ENCODE measurements at regions not wholly inside any gene's neighbourhood (a gene's known extent, or its start where the extent isn't known, plus 50 kb on each side); places are given as distances from the start of the nearest gene placed in this dataset.

- TF ChIP-seq POLR2AphosphoS5 (IDR thresholded peaks at IDR 0.05; ENCODE audit: low read depth, low read length) (no peak), SIN3A (IDR thresholded peaks at IDR 0.05; ENCODE audit: borderline replicate concordance, insufficient read depth, low read length) (no peak), TAF1 (IDR thresholded peaks at IDR 0.05; ENCODE audit: borderline replicate concordance, insufficient read depth, low read length) (no peak), FOXP2 (optimal IDR thresholded peaks at IDR 0.05; ENCODE audit: borderline replicate concordance, extremely low read depth, extremely low read length, insufficient read depth) (no peak), REST (IDR thresholded peaks at IDR 0.05; ENCODE audit: insufficient read depth in 1 of 2, low read depth in 2 of 2, low read length in 2 of 2) (no peak)
Measured at GRCh38 chr4:77393996-77394395, 211.6 kb upstream of the CXCL13 start.

- TF ChIP-seq SIN3A (IDR thresholded peaks at IDR 0.05; ENCODE audit: borderline replicate concordance, insufficient read depth, low read length) = no peak
- no peak for TF ChIP-seq REST (IDR thresholded peaks at IDR 0.05; ENCODE audit: insufficient read depth in 1 of 2, low read depth in 2 of 2, low read length in 2 of 2)
- TF ChIP-seq FOXP2 (optimal IDR thresholded peaks at IDR 0.05; ENCODE audit: borderline replicate concordance, extremely low read depth, extremely low read length, insufficient read depth) = no peak
- TF ChIP-seq TAF1 (IDR thresholded peaks at IDR 0.05; ENCODE audit: borderline replicate concordance, insufficient read depth, low read length) = no peak
- no peak for TF ChIP-seq POLR2AphosphoS5 (IDR thresholded peaks at IDR 0.05; ENCODE audit: low read depth, low read length)
Measured at GRCh38 chr4:77395481-77395880, 210.1 kb upstream of the CXCL13 start.

GRCh38 chr4:77398256-77398655, 207.4 kb upstream of the CXCL13 start:
- TF ChIP-seq FOXP2 (optimal IDR thresholded peaks at IDR 0.05; ENCODE audit: borderline replicate concordance, extremely low read depth, extremely low read length, insufficient read depth) (no peak), REST (IDR thresholded peaks at IDR 0.05; ENCODE audit: insufficient read depth in 1 of 2, low read depth in 2 of 2, low read length in 2 of 2) (no peak), SIN3A (IDR thresholded peaks at IDR 0.05; ENCODE audit: borderline replicate concordance, insufficient read depth, low read length) (no peak), TAF1 (IDR thresholded peaks at IDR 0.05; ENCODE audit: borderline replicate concordance, insufficient read depth, low read length) (no peak), POLR2AphosphoS5 (IDR thresholded peaks at IDR 0.05; ENCODE audit: low read depth, low read length) (no peak)

- TF ChIP-seq TAF1 (IDR thresholded peaks at IDR 0.05; ENCODE audit: borderline replicate concordance, insufficient read depth, low read length) = no peak
- TF ChIP-seq POLR2AphosphoS5 (IDR thresholded peaks at IDR 0.05; ENCODE audit: low read depth, low read length) = no peak
- TF ChIP-seq SIN3A (IDR thresholded peaks at IDR 0.05; ENCODE audit: borderline replicate concordance, insufficient read depth, low read length) = no peak
Measured at GRCh38 chr4:77399831-77400230, 205.8 kb upstream of the CXCL13 start.

GRCh38 chr4:77413766-77414165, 191.9 kb upstream of the CXCL13 start:
- TF ChIP-seq FOXP2 (optimal IDR thresholded peaks at IDR 0.05; ENCODE audit: borderline replicate concordance, extremely low read depth, extremely low read length, insufficient read depth) = no peak
- TF ChIP-seq REST (IDR thresholded peaks at IDR 0.05; ENCODE audit: insufficient read depth in 1 of 2, low read depth in 2 of 2, low read length in 2 of 2) = no peak
- TF ChIP-seq SIN3A (IDR thresholded peaks at IDR 0.05; ENCODE audit: borderline replicate concordance, insufficient read depth, low read length) = no peak
- no peak for TF ChIP-seq POLR2AphosphoS5 (IDR thresholded peaks at IDR 0.05; ENCODE audit: low read depth, low read length)
- TF ChIP-seq TAF1 (IDR thresholded peaks at IDR 0.05; ENCODE audit: borderline replicate concordance, insufficient read depth, low read length) = no peak

Data from PFSK-1 (cell line).